ENCODE measurements at regions not wholly inside any gene's neighbourhood (a gene's known extent, or its start where the extent isn't known, plus 50 kb on each side); places are given as distances from the start of the nearest gene placed in this dataset.

DNA sequence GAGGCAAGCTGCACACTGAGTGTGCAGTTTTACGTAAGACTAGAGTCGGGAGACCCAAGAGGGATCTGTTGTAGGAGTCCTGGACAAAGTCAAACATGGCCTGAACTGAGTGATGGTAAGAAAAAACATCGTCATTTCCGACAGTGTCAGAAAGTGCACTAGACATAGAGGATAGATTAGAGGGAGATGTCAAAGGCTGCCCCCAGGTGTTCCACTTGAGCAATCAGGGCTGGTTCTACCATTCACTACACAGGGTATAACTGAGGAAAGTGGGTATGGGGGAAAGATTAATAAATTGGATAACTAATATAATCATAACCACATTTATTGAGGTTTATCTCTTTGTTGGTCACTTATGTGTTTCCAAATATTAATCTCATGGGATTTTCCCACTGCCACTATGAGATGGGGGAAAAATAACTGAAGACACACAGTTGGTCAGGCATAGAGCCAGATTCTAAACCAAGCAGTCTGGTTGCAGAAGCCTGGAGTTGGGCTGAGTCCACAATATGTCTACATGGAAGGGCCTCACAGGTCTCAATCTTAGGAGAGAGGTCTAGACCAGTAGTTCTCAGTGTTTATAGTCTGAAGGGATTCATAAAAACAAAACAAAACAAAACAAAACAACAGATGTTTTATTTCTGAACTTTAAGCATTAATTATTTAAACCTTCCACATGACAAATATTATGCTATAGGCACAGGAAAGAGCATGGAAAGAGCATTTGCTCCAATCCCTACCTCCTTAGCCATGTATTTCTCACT, 766.5 kb downstream of the NTRK3 start:
- no peak overlapping the region for H3K56ac ChIP-seq (replicated peaks; ENCODE audit: insufficient read length, low read depth, low read length)
- no peak overlapping the region for H2BK15ac ChIP-seq (ENCODE audit: low read length)
- H3K18ac ChIP-seq (ENCODE audit: extremely low read depth, low read length) = no peak overlapping the region
- H3K4me1 ChIP-seq (replicated peaks in 1 of 4; ENCODE audit: control insufficient read depth in 3 of 4, insufficient read depth in 4 of 4, low read length in 3 of 4) = no peaks in the 10 kb centered on the region
- H4K8ac ChIP-seq (ENCODE audit: extremely low read depth, insufficient read depth, low read length) = no peak overlapping the region
- H3K23ac ChIP-seq (ENCODE audit: insufficient read length) = no peak overlapping the region
- no peak overlapping the region for H2AFZ ChIP-seq (ENCODE audit: low read length)
- no peak overlapping the region for H3K4ac ChIP-seq (replicated peaks; ENCODE audit: insufficient read length, low read depth, low read length)
- no peak overlapping the region for H3K27ac ChIP-seq (ENCODE audit: low read depth, low read length)
- H3K27me3 ChIP-seq (replicated peaks in 1 of 4; ENCODE audit: control insufficient read depth in 3 of 4, extremely low read depth in 1 of 4, insufficient read depth in 3 of 4, low read length in 3 of 4) = no peaks in the 10 kb centered on the region
- H2AK5ac ChIP-seq (ENCODE audit: low read depth, low read length) = no peak overlapping the region
- H4K5ac ChIP-seq (ENCODE audit: insufficient read length, low read depth, low read length) = no peak overlapping the region
- H2BK120ac ChIP-seq (replicated peaks; ENCODE audit: low read depth, low read length) = no peak overlapping the region
- no peaks in the 10 kb centered on the region for H3K79me2 ChIP-seq (ENCODE audit: control insufficient read depth in 1 of 2, insufficient read depth in 2 of 2, low read length in 2 of 2)
- WGBS, 2 experiments (ENCODE audit: extremely low coverage in 1 of 2, insufficient coverage in 1 of 2, insufficient read length in 1 of 2, insufficient replicate concordance in 2 of 2, low coverage in 1 of 2, low lambda C conversion rate in 2 of 2, missing lambda C conversion rate in 1 of 2) = 90% methylated on average over 4 of the region's 4 CpGs; no CpG with 5 or more reads in 1 of the 2 experiments
- no peak overlapping the region for H2BK5ac ChIP-seq (ENCODE audit: low read depth, low read length)
- no peaks in the 10 kb centered on the region for H3K23me2 ChIP-seq (ENCODE audit: low read depth, low read length)
- no peak overlapping the region for H3K14ac ChIP-seq (ENCODE audit: insufficient read length)
- no peaks in the 10 kb centered on the region for H3K36me3 ChIP-seq (ENCODE audit: control insufficient read depth in 2 of 4, insufficient read depth in 4 of 4, low read length in 3 of 4)
- CTCF ChIA-PET (ENCODE audit: partially characterized antibody) = interaction anchor here (1.1 to 1.2 kb wide), 2 partner anchors 11 to 12 kb away, joined by 3 read pairs; no protein-coding TSS in a partner anchor
- no peak overlapping the region for H3K4me3 ChIP-seq (ENCODE audit: extremely low read depth in 1 of 4, insufficient read depth in 2 of 4, low read depth in 3 of 4, low read length in 4 of 4)
- H3K9ac ChIP-seq (replicated peaks in 1 of 4; ENCODE audit: extremely low read depth in 1 of 4, low read depth in 3 of 4, low read length in 3 of 4) = no peak overlapping the region
- H4K91ac ChIP-seq (replicated peaks; ENCODE audit: insufficient read length, low read length) = no peak overlapping the region
- no peaks in the 10 kb centered on the region for H3K9me3 ChIP-seq (ENCODE audit: insufficient read depth in 2 of 2, low read depth in 1 of 2, low read length in 1 of 2)
- H4K20me1 ChIP-seq (replicated peaks in 1 of 2; ENCODE audit: control insufficient read depth in 1 of 2, insufficient read depth in 2 of 2, low read length in 2 of 2) = no peaks in the 10 kb centered on the region
- POLR2A ChIA-PET (ENCODE audit: partially characterized antibody) = no interaction called here
- no peak overlapping the region for H2BK20ac ChIP-seq (ENCODE audit: low read length)
- H3K79me1 ChIP-seq (ENCODE audit: low read depth, low read length) = no peaks in the 10 kb centered on the region
- TF ChIP-seq RAD21 (IDR thresholded peaks at IDR 0.05 in 1 of 2, conservative IDR thresholded peaks at IDR 0.05 in 1 of 2; ENCODE audit: low read depth in 2 of 2, low read length in 2 of 2) = peak; percentile 29 to 48; a peak in 3 of 4 replicates
- TF ChIP-seq EZH2 (IDR thresholded peaks at IDR 0.05; ENCODE audit: low read depth, low read length, severe bottlenecking) = no peak
- TF ChIP-seq, protein P1, sequence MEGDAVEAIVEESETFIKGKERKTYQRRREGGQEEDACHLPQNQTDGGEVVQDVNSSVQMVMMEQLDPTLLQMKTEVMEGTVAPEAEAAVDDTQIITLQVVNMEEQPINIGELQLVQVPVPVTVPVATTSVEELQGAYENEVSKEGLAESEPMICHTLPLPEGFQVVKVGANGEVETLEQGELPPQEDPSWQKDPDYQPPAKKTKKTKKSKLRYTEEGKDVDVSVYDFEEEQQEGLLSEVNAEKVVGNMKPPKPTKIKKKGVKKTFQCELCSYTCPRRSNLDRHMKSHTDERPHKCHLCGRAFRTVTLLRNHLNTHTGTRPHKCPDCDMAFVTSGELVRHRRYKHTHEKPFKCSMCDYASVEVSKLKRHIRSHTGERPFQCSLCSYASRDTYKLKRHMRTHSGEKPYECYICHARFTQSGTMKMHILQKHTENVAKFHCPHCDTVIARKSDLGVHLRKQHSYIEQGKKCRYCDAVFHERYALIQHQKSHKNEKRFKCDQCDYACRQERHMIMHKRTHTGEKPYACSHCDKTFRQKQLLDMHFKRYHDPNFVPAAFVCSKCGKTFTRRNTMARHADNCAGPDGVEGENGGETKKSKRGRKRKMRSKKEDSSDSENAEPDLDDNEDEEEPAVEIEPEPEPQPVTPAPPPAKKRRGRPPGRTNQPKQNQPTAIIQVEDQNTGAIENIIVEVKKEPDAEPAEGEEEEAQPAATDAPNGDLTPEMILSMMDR (IDR thresholded peaks at IDR 0.05; ENCODE audit: control extremely low read depth in 1 of 3, insufficient read depth in 1 of 3, low read depth in 1 of 3, low read length in 3 of 3) = peak in 1 of 3 experiments; percentile 28; a peak in 1 of 4 replicates
- FAIRE-seq (no peak), DNase-seq (ENCODE audit: low read depth in 1 of 2, low spot score in 2 of 2) (no peak)
- H2BK12ac ChIP-seq (ENCODE audit: low read depth, low read length) = no peak overlapping the region
- H3K4me2 ChIP-seq (ENCODE audit: insufficient read depth in 1 of 2, low read depth in 2 of 2, low read length in 2 of 2) = no peak overlapping the region
